Fibroblast of lung (primary cell): ENCODE measurements at regions not wholly inside any gene's neighbourhood (a gene's known extent, or its start where the extent isn't known, plus 50 kb on each side); places are given as distances from the start of the nearest gene placed in this dataset.
"Not testable (repeated sequence)": the region's sequence is repeated elsewhere in the genome, so short reads cannot be mapped to it uniquely, and the experiment has no call there.

Source experiments
- CTCF ChIP-seq, 2 donors: IDR thresholded peaks in 1 of 2; conservative IDR thresholded peaks in 1 of 2; 1 replicate in 1 of 2; 2 replicates in 1 of 2; pipeline ENCODE4 v1.5.1; 2011 to 2012; ENCODE audit warnings: low read length in 2 of 2, control low read depth in 1 of 2, inconsistent platforms in 1 of 2, low read depth in 1 of 2, mild to moderate bottlenecking in 1 of 2
- EZH2 ChIP-seq: IDR thresholded peaks from 2 replicates; pipeline ENCODE4 v1.5.1; 2012; ENCODE audit warnings: low read length, control low read depth, mild to moderate bottlenecking; ENCODE audit errors: missing control alignments

GRCh38 chr10:125234576-125234975, 74.2 kb upstream of the CTBP2 start:
- not testable (repeated sequence) for TF ChIP-seq CTCF (conservative IDR thresholded peaks at IDR 0.05 in 1 of 2, IDR thresholded peaks at IDR 0.05 in 1 of 2; ENCODE audit: low read depth in 1 of 2, low read length in 2 of 2); EZH2
